ENCODE measurements at regions not wholly inside any gene's neighbourhood (a gene's known extent, or its start where the extent isn't known, plus 50 kb on each side); places are given as distances from the start of the nearest gene placed in this dataset.

DNA sequence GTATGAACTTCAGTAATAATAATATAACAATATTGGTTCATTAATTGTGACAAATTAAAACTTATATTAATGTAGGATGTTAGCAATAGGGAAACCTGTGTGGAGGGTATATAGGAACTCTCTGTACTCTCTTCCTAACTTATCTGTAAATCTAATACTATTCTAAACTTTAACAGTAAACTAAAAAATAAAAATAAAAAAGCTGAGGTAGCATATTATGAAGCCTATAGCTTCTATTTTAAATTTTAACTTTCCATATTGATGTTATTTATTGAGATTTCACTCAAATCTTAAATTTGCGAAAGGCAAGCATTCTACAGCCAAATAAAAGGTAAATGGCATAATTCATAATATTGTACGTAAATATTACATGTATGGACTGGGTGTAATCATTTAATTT is 326.4 kb downstream of the MEI4 start:
- DNase-seq (ENCODE audit: low read depth, low spot score), result no peak
- Histone ChIP-seq H3K9me3 (ENCODE audit: control insufficient read depth, insufficient read depth, low read length) (no peaks in the 10 kb centered on the region), H3K4me3 (ENCODE audit: low read length) (no peak overlapping the region), H3K27ac (ENCODE audit: low read length) (no peak overlapping the region), H3K27me3 (ENCODE audit: control insufficient read depth, insufficient read depth, low read length) (no peaks in the 10 kb centered on the region), H3K36me3 (ENCODE audit: control insufficient read depth, insufficient read depth, low read length) (no peaks in the 10 kb centered on the region), H3K4me1 (ENCODE audit: control insufficient read depth, insufficient read depth, low read length) (no peaks in the 10 kb centered on the region)
- no CpG with 5 or more reads among the region's 2 CpGs for WGBS (ENCODE audit: insufficient coverage, insufficient read length)

DNA sequence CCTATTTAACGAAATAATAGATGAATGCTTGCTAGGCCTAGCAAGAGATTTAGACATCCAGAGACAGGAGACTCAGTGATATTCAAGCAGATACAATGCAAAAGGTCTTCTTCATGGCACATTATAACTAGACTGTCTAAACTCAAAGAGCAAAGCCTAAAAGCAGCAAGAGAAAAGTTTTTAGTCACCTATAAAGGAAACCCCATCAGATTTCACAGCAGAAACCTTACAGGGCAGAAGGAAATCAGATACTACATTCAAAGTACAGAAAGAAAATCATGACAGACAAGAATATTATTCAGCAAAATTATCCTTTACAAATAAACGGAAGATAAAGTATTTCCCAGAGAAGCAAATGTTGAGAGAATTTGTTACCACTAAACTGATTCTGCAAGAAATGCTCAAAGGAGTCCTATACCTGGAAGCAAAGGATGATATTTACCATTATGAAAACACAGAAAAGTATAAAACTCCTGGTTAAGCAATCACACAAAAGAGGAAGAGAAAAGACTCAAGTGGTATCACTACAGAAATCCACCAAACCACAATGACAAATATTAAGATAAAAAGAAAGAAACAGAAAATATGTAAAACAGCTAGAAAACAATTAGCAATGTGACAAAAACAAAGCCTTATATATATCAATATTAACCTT is 333.7 kb downstream of the MEI4 start:
- Histone ChIP-seq H3K36me3 (ENCODE audit: control insufficient read depth, insufficient read depth, low read length) (no peaks in the 10 kb centered on the region), H3K9me3 (ENCODE audit: control insufficient read depth, insufficient read depth, low read length) (no peaks in the 10 kb centered on the region), H3K4me1 (ENCODE audit: control insufficient read depth, insufficient read depth, low read length) (no peaks in the 10 kb centered on the region), H3K4me3 (ENCODE audit: low read length) (no peak overlapping the region), H3K27ac (ENCODE audit: low read length) (no peak overlapping the region), H3K27me3 (ENCODE audit: control insufficient read depth, insufficient read depth, low read length) (no peaks in the 10 kb centered on the region)
- WGBS (ENCODE audit: insufficient coverage, insufficient read length), result no CpG with 5 or more reads among the region's 2 CpGs
- no peak for DNase-seq (ENCODE audit: low read depth, low spot score)

DNA sequence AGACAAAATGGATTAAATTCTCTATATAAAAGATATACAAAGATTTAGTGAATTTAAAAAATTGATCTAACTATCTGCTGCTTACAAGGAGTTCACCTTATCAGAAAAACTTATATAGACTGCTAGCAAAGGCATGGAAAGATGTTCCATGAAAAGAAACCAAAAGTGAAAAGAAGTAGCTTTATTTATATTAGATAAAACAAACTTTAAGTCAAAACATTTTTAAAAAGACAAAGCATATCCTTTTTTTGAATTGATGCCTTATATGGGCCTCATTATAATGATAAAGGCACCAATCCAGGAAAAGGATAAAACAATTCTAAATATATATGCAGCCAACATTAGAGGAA is 334.2 kb downstream of the MEI4 start:
- DNase-seq (ENCODE audit: low read depth, low spot score), result no peak
- no peaks in the 10 kb centered on the region for H3K27me3 ChIP-seq (ENCODE audit: control insufficient read depth, insufficient read depth, low read length)
- H3K4me1 ChIP-seq (ENCODE audit: control insufficient read depth, insufficient read depth, low read length), result no peaks in the 10 kb centered on the region
- H3K36me3 ChIP-seq (ENCODE audit: control insufficient read depth, insufficient read depth, low read length), result no peaks in the 10 kb centered on the region
- no peak overlapping the region for H3K4me3 ChIP-seq (ENCODE audit: low read length)
- no peaks in the 10 kb centered on the region for H3K9me3 ChIP-seq (ENCODE audit: control insufficient read depth, insufficient read depth, low read length)
- H3K27ac ChIP-seq (ENCODE audit: low read length), result no peak overlapping the region

DNA sequence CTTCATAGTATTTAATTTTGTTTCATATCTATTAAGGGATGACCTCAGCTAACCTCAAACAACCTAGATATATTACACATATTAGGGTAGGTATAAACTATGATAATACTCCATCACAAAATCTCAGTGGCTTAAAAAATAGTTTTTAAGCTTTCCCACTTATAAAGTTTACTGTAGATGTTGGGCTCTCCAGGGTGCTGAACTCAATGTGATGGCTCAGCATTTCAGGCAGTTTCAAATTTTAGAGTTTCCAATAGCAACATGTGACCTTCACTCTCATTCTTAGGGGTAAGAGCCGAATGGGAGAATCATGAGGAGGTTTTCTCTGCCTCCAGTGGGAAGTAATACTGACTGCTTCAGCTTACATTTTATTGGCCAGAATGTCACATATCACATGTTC is 357.3 kb downstream of the MEI4 start:
- H3K9me3 ChIP-seq (ENCODE audit: control insufficient read depth, insufficient read depth, low read length), result no peaks in the 10 kb centered on the region
- no peaks in the 10 kb centered on the region for H3K27me3 ChIP-seq (ENCODE audit: control insufficient read depth, insufficient read depth, low read length)
- no peaks in the 10 kb centered on the region for H3K4me1 ChIP-seq (ENCODE audit: control insufficient read depth, insufficient read depth, low read length)
- no peak overlapping the region for H3K27ac ChIP-seq (ENCODE audit: low read length)
- WGBS (ENCODE audit: insufficient coverage, insufficient read length), result no CpG with 5 or more reads among the region's 1 CpG
- H3K4me3 ChIP-seq (ENCODE audit: low read length), result no peak overlapping the region
- no peaks in the 10 kb centered on the region for H3K36me3 ChIP-seq (ENCODE audit: control insufficient read depth, insufficient read depth, low read length)
- no peak for DNase-seq (ENCODE audit: low read depth, low spot score)

DNA sequence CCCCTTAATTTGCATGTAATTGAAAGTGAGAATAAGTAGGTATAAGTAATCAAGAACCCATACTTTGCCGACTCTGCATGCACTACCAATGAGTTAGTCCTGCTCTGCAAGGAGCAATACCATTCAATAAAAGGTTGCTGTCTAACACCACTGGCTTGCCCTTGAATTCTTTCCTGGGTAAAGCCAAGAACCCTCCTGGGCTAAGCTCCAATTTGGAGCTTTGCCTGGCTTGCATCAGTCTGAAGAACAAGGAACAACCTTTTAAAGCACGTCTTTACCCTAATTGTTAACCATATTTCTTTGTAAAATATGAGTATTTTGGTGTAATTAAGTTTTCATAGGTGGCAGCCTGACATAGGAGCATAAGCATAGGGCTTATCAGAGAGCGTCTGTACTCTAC is 367.7 kb downstream of the MEI4 start:
- WGBS (ENCODE audit: insufficient coverage, insufficient read length), result no CpG with 5 or more reads among the region's 3 CpGs
- Histone ChIP-seq H3K4me3 (ENCODE audit: low read length) (no peak overlapping the region), H3K27me3 (ENCODE audit: control insufficient read depth, insufficient read depth, low read length) (no peaks in the 10 kb centered on the region), H3K27ac (ENCODE audit: low read length) (no peak overlapping the region), H3K9me3 (ENCODE audit: control insufficient read depth, insufficient read depth, low read length) (no peaks in the 10 kb centered on the region), H3K36me3 (ENCODE audit: control insufficient read depth, insufficient read depth, low read length) (no peaks in the 10 kb centered on the region), H3K4me1 (ENCODE audit: control insufficient read depth, insufficient read depth, low read length) (no peaks in the 10 kb centered on the region)
- DNase-seq (ENCODE audit: low read depth, low spot score), result no peak

DNA sequence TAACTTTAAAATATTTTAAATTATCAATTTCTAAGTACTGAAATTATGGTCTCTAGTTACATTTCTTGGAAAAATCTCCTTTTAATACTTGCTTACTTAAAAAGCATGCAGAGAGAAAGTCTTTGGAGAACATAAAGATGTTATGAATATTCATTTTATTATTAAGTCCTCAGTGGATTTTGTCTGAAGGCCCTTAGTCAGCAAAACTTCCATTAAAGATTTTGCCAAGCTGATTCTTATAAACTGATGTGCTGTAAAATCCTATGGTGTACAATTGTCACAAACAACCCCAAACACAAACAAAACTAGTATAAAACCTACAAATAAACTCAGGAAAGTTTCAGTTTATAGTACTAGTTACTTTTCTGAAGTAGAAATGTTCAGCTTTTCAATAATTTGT is 372.7 kb downstream of the MEI4 start:
- Histone ChIP-seq H3K27ac (ENCODE audit: low read length) (no peak overlapping the region), H3K36me3 (ENCODE audit: control insufficient read depth, insufficient read depth, low read length) (no peaks in the 10 kb centered on the region), H3K27me3 (ENCODE audit: control insufficient read depth, insufficient read depth, low read length) (no peaks in the 10 kb centered on the region), H3K9me3 (ENCODE audit: control insufficient read depth, insufficient read depth, low read length) (no peaks in the 10 kb centered on the region), H3K4me3 (ENCODE audit: low read length) (no peak overlapping the region), H3K4me1 (ENCODE audit: control insufficient read depth, insufficient read depth, low read length) (no peaks in the 10 kb centered on the region)
- no peak for DNase-seq (ENCODE audit: low read depth, low spot score)

DNA sequence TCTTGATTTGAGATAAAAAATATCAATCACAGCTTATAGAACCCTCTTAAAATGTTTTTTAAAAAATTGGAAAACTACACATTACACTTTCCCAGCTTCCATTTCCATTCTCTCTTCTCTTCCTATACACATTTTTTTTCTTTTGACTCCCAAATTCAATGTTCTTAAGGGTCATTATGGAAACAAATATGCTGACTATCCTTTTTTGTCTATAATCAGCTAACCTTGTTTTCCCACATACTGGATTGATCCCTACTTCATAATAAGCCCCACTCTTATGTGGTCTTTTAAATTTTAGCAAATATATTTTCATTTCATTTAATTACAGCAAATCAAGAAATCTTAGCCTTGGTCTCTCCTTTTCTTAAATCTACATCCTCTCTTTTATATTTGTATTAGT is 378.4 kb downstream of the MEI4 start:
- no peaks in the 10 kb centered on the region for H3K9me3 ChIP-seq (ENCODE audit: control insufficient read depth, insufficient read depth, low read length)
- no peaks in the 10 kb centered on the region for H3K27me3 ChIP-seq (ENCODE audit: control insufficient read depth, insufficient read depth, low read length)
- no peak for DNase-seq (ENCODE audit: low read depth, low spot score)
- no peak overlapping the region for H3K4me3 ChIP-seq (ENCODE audit: low read length)
- H3K27ac ChIP-seq (ENCODE audit: low read length), result no peak overlapping the region
- no peaks in the 10 kb centered on the region for H3K4me1 ChIP-seq (ENCODE audit: control insufficient read depth, insufficient read depth, low read length)
- no peaks in the 10 kb centered on the region for H3K36me3 ChIP-seq (ENCODE audit: control insufficient read depth, insufficient read depth, low read length)

DNA sequence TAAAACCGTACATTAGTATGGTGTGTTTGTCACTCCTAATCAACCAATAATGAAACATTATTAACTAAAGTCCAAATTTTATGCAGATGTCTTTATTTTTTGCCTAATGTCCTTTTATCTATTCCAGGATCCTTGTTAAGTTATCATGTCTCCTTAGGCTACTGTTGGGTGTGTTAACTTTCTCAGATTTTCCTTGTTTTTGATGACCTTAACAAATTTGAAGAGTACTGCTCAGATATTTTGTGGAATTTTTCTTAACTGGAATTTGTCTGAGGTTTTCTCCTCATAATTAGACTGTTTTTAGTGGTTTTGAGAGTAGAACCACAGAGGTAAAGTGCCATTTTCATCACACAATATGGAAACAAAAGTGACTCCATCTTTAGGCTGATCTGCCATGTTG is 406.3 kb downstream of the MEI4 start:
- no peak for DNase-seq (ENCODE audit: low read depth, low spot score)
- no peaks in the 10 kb centered on the region for H3K27me3 ChIP-seq (ENCODE audit: control insufficient read depth, insufficient read depth, low read length)
- no peaks in the 10 kb centered on the region for H3K4me1 ChIP-seq (ENCODE audit: control insufficient read depth, insufficient read depth, low read length)
- no CpG with 5 or more reads among the region's 1 CpG for WGBS (ENCODE audit: insufficient coverage, insufficient read length)
- H3K4me3 ChIP-seq (ENCODE audit: low read length), result no peak overlapping the region
- H3K9me3 ChIP-seq (ENCODE audit: control insufficient read depth, insufficient read depth, low read length), result no peaks in the 10 kb centered on the region
- no peaks in the 10 kb centered on the region for H3K36me3 ChIP-seq (ENCODE audit: control insufficient read depth, insufficient read depth, low read length)
- no peak overlapping the region for H3K27ac ChIP-seq (ENCODE audit: low read length)

DNA sequence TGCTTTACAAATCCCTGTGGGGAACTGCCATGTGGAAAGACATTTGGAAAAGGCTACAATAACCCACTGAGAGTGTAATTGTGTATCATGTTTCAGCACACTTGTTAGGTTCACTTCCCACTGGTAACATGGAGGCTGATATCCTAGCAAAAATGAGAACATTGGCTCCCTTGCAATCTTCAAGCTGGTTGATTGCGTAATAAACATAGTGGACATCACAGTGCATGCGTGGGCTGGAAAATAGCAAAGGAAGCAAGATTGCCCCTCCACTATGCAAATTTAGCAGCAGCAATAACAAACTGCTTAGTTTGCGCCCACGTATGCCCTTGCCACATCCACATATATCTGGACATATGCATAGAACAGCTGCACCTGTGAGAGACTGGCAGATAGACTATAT is 410.2 kb downstream of the MEI4 start:
- Histone ChIP-seq H3K27me3 (ENCODE audit: control insufficient read depth, insufficient read depth, low read length) (no peaks in the 10 kb centered on the region), H3K27ac (ENCODE audit: low read length) (no peak overlapping the region), H3K9me3 (ENCODE audit: control insufficient read depth, insufficient read depth, low read length) (no peaks in the 10 kb centered on the region), H3K4me1 (ENCODE audit: control insufficient read depth, insufficient read depth, low read length) (no peaks in the 10 kb centered on the region), H3K36me3 (ENCODE audit: control insufficient read depth, insufficient read depth, low read length) (no peaks in the 10 kb centered on the region), H3K4me3 (ENCODE audit: low read length) (no peak overlapping the region)
- WGBS (ENCODE audit: insufficient coverage, insufficient read length), result no CpG with 5 or more reads among the region's 4 CpGs
- no peak for DNase-seq (ENCODE audit: low read depth, low spot score)

DNA sequence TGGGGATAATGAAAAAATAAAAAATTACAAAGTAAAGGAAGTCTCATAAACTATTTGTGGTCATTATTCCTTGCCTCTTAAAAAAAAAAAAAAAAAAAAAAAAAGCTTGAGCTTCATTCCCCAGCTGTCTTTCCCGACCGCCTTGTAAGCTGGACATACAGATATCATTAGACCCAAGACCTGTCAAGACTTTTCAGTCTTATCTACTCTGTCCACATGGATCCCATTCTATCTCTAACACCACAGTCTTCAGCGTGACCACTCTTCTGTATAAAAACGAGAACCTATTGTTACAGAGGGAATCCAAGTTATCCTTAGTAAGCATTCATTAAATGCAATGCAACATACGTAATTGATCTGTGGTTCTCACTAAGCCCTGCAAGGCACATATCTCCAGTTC is 423.5 kb downstream of the MEI4 start:
- Histone ChIP-seq H3K4me3 (ENCODE audit: low read length) (no peak overlapping the region), H3K27ac (ENCODE audit: low read length) (no peak overlapping the region), H3K4me1 (ENCODE audit: control insufficient read depth, insufficient read depth, low read length) (no peaks in the 10 kb centered on the region), H3K9me3 (ENCODE audit: control insufficient read depth, insufficient read depth, low read length) (no peaks in the 10 kb centered on the region), H3K36me3 (ENCODE audit: control insufficient read depth, insufficient read depth, low read length) (no peaks in the 10 kb centered on the region), H3K27me3 (ENCODE audit: control insufficient read depth, insufficient read depth, low read length) (no peaks in the 10 kb centered on the region)
- no CpG with 5 or more reads among the region's 5 CpGs for WGBS (ENCODE audit: insufficient coverage, insufficient read length)
- no peak for DNase-seq (ENCODE audit: low read depth, low spot score)

DNA sequence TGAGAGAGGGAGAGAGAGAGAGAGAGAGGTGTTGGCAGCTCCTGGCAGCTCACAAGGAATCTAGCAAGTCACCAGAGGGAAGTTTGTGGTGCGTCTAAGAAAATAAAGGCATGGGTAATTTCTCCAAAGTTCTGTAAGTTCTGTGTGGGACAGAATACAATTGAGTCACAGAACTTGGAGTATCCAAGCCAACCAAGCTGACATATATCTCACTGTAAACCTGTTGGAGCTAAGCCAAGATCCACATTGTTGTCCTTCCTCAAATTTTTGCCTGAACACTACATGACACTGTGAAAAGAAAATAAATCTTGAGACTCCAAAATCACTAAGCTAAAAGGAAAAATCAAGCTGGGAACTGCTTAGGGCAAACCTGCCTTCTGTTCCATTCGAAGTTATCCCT is 436.7 kb downstream of the MEI4 start:
- no CpG with 5 or more reads among the region's 2 CpGs for WGBS (ENCODE audit: insufficient coverage, insufficient read length)
- Histone ChIP-seq H3K27me3 (ENCODE audit: control insufficient read depth, insufficient read depth, low read length) (no peaks in the 10 kb centered on the region), H3K4me3 (ENCODE audit: low read length) (no peak overlapping the region)

More for the DNA sequence above, 436.7 kb downstream of the MEI4 start:
- Histone ChIP-seq H3K27ac (ENCODE audit: low read length) (no peak overlapping the region), H3K9me3 (ENCODE audit: control insufficient read depth, insufficient read depth, low read length) (no peaks in the 10 kb centered on the region), H3K36me3 (ENCODE audit: control insufficient read depth, insufficient read depth, low read length) (no peaks in the 10 kb centered on the region), H3K4me1 (ENCODE audit: control insufficient read depth, insufficient read depth, low read length) (no peaks in the 10 kb centered on the region; the same call in 1 of the 2 replicates)
- DNase-seq (ENCODE audit: low read depth, low spot score), result no peak

Measured in iPS DF 6.9 (cell line).